ENCODE measurements at regions not wholly inside any gene's neighbourhood (a gene's known extent, or its start where the extent isn't known, plus 50 kb on each side); places are given as distances from the start of the nearest gene placed in this dataset.

DNA sequence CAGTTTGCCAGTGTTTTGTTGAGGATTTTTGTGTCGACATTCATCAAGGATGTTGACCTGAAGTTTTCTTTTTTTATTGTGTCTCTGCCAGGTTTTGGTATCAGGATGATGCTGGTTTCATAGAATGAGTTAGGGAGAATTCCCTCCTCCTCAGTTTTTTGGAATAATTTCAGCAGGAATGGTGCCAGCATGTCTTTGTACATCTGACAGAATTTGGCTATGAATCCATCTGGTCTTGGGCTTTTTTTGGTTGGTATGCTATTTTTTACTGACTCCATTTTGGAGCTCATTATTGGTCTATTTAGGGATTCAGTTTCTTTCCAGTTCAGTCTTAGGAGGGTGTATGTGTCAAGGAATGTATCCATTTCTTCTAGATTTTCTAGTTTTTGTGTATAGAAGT is 320.0 kb upstream of the PPP2R3A start:
- no peak for DNase-seq (ENCODE audit: insufficient read length, low spot score, missing footprints)
- H2AFZ ChIP-seq (ENCODE audit: low read length), result no peak overlapping the region
- H3K36me3 ChIP-seq (ENCODE audit: insufficient read depth, low read length), result no peaks in the 10 kb centered on the region
- no peaks in the 10 kb centered on the region for H3K9me3 ChIP-seq (ENCODE audit: low read depth, low read length)
- H3K4me1 ChIP-seq (ENCODE audit: insufficient read depth, low read length), result no peaks in the 10 kb centered on the region
- H3K4me3 ChIP-seq (ENCODE audit: insufficient read depth, low read length), result no peak overlapping the region
- H4K20me1 ChIP-seq (ENCODE audit: insufficient read depth, low read length), result no peaks in the 10 kb centered on the region
- no peak overlapping the region for H3K4me2 ChIP-seq (ENCODE audit: insufficient read depth, low read length)
- TF ChIP-seq, protein P1, sequence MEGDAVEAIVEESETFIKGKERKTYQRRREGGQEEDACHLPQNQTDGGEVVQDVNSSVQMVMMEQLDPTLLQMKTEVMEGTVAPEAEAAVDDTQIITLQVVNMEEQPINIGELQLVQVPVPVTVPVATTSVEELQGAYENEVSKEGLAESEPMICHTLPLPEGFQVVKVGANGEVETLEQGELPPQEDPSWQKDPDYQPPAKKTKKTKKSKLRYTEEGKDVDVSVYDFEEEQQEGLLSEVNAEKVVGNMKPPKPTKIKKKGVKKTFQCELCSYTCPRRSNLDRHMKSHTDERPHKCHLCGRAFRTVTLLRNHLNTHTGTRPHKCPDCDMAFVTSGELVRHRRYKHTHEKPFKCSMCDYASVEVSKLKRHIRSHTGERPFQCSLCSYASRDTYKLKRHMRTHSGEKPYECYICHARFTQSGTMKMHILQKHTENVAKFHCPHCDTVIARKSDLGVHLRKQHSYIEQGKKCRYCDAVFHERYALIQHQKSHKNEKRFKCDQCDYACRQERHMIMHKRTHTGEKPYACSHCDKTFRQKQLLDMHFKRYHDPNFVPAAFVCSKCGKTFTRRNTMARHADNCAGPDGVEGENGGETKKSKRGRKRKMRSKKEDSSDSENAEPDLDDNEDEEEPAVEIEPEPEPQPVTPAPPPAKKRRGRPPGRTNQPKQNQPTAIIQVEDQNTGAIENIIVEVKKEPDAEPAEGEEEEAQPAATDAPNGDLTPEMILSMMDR (IDR thresholded peaks at IDR 0.05; ENCODE audit: extremely low read depth, low read depth, low read length), result no peak
- no peak overlapping the region for H3K27ac ChIP-seq (ENCODE audit: low read depth, low read length)
- no peaks in the 10 kb centered on the region for H3K79me2 ChIP-seq (ENCODE audit: insufficient read depth, low read length)
- H3K27me3 ChIP-seq (ENCODE audit: insufficient read depth, low read length), result no peaks in the 10 kb centered on the region

DNA sequence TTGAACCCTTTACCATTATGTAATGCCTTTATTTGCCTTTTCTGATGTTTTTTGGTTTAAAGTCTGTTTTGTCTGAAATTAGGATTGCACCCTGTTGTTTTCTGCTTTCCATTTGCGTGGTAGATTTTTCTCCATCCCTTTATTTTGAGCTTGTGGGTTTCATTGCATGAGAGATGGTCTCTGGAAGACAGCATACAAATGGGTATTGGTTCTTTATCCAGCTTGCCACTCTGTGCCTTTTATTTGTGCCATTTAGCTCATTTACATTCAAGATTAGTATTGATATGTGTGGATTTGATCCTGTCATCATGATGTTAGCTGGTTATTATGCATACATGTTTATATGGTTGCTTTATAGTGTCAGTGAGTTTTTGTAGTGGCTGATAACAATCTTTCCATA is 318.7 kb upstream of the PPP2R3A start:
- Histone ChIP-seq H3K9me3 (ENCODE audit: low read depth, low read length) (no peaks in the 10 kb centered on the region), H2AFZ (ENCODE audit: low read length) (no peak overlapping the region), H4K20me1 (ENCODE audit: insufficient read depth, low read length) (no peaks in the 10 kb centered on the region), H3K4me2 (ENCODE audit: insufficient read depth, low read length) (no peak overlapping the region), H3K27me3 (ENCODE audit: insufficient read depth, low read length) (no peaks in the 10 kb centered on the region), H3K4me3 (ENCODE audit: insufficient read depth, low read length) (no peak overlapping the region), H3K4me1 (ENCODE audit: insufficient read depth, low read length) (no peaks in the 10 kb centered on the region), H3K79me2 (ENCODE audit: insufficient read depth, low read length) (no peaks in the 10 kb centered on the region), H3K27ac (ENCODE audit: low read depth, low read length) (no peak overlapping the region), H3K36me3 (ENCODE audit: insufficient read depth, low read length) (no peaks in the 10 kb centered on the region)
- TF ChIP-seq, protein P1 (IDR thresholded peaks at IDR 0.05; ENCODE audit: extremely low read depth, low read depth, low read length), result no peak
- DNase-seq (ENCODE audit: insufficient read length, low spot score, missing footprints), result no peak

DNA sequence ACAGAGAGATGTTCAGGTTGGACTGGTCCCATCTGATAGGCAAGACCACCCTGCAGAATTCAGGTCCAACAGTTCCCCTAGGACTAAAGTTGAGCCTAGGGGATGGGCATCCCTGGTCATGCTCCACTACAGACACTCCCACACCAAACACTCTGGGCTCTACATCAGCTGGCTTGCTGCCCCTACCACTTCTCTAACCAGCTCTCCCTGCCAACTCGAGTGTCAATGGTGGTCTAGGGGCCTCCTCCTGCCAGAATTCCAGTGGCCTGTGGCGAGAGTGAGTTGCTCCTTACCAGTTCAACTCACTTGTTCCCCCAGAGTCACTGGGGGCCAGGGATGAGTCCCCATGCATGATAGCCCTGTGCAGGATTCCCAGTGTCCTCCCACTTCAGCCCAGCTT is 316.2 kb upstream of the PPP2R3A start:
- TF ChIP-seq, protein P1 (IDR thresholded peaks at IDR 0.05; ENCODE audit: extremely low read depth, low read depth, low read length), result no peak

DNA sequence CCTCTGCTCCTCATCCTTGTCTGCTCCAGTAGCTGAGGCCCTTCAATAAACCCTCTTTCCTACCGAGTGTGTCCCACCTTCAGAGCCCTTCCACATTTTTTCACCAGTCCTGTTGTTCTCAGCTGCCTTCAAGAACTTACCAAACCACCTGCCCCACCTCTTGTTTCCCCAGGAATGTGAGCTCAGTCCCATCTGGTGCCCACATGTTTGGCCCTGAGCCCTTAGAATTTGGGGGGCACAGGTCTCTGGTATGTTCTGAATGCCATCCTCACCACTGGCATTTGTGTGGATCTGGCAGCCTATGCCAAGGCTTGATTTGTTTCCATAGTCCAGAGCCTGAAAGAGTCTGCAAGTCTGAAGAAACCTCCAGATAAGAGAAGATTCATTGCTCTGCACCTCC is 315.2 kb upstream of the PPP2R3A start:
- DNase-seq (ENCODE audit: insufficient read length, low spot score, missing footprints), result no peak
- TF ChIP-seq, protein P1 (IDR thresholded peaks at IDR 0.05; ENCODE audit: extremely low read depth, low read depth, low read length), result no peak
- H3K4me2 ChIP-seq (ENCODE audit: insufficient read depth, low read length), result no peak overlapping the region

More for the DNA sequence above, 316.2 kb upstream of the PPP2R3A start:
- DNase-seq (ENCODE audit: insufficient read length, low spot score, missing footprints), result no peak
- no peak overlapping the region for H2AFZ ChIP-seq (ENCODE audit: low read length)
- no peaks in the 10 kb centered on the region for H3K4me1 ChIP-seq (ENCODE audit: insufficient read depth, low read length)
- H4K20me1 ChIP-seq (ENCODE audit: insufficient read depth, low read length), result no peaks in the 10 kb centered on the region
- H3K79me2 ChIP-seq (ENCODE audit: insufficient read depth, low read length), result no peaks in the 10 kb centered on the region
- H3K9me3 ChIP-seq (ENCODE audit: low read depth, low read length), result no peaks in the 10 kb centered on the region
- no peak overlapping the region for H3K4me3 ChIP-seq (ENCODE audit: insufficient read depth, low read length)
- H3K4me2 ChIP-seq (ENCODE audit: insufficient read depth, low read length), result no peak overlapping the region
- no peaks in the 10 kb centered on the region for H3K27me3 ChIP-seq (ENCODE audit: insufficient read depth, low read length)
- H3K27ac ChIP-seq (ENCODE audit: low read depth, low read length), result no peak overlapping the region
- H3K36me3 ChIP-seq (ENCODE audit: insufficient read depth, low read length), result no peaks in the 10 kb centered on the region

More for the DNA sequence above, 315.2 kb upstream of the PPP2R3A start:
- Histone ChIP-seq H4K20me1 (ENCODE audit: insufficient read depth, low read length) (no peaks in the 10 kb centered on the region), H3K27me3 (ENCODE audit: insufficient read depth, low read length) (no peaks in the 10 kb centered on the region), H3K79me2 (ENCODE audit: insufficient read depth, low read length) (no peaks in the 10 kb centered on the region), H3K36me3 (ENCODE audit: insufficient read depth, low read length) (no peaks in the 10 kb centered on the region), H3K9me3 (ENCODE audit: low read depth, low read length) (no peaks in the 10 kb centered on the region), H3K4me1 (ENCODE audit: insufficient read depth, low read length) (no peaks in the 10 kb centered on the region), H3K4me3 (ENCODE audit: insufficient read depth, low read length) (no peak overlapping the region), H2AFZ (ENCODE audit: low read length) (no peak overlapping the region), H3K27ac (ENCODE audit: low read depth, low read length) (no peak overlapping the region)
